GM11168 (cell line): ENCODE measurements at regions not wholly inside any gene's neighbourhood (a gene's known extent, or its start where the extent isn't known, plus 50 kb on each side); places are given as distances from the start of the nearest gene placed in this dataset.

Experiments used
- in situ Hi-C: fragments of 300-500 bp; cut with MboI; formaldehyde crosslinking; loops from one replicate; pipeline ENCODE4 v1.12.0; 2022; ENCODE audit warnings: low sequenced_read_pairs; ENCODE audit not compliant: unreplicated experiment

- in situ Hi-C loops = no loop called here
These were observed 136.5 kb upstream of the FNDC3A start for GRCh38 chr13:48839171-48839570.

DNA sequence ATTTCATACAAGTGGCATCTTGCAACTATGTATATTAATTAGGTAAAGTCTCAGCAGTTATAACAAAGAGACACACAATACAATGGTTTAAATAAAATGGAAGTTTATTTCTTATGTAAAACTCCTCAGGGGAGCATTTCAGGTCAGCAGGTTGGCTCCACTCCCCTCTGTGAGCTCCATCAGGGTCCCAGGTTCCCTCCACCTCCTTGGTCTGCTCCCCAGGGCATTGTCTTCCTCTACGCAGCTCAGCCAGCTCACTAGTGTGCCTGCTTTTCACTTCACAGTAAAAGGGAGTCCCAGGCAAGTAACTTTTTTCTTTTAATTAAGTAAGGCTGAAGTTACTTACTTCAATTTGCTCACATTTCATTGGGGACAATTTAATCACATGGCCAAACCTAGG lies 135.3 kb upstream of the FNDC3A start:
- in situ Hi-C loops = no loop called here

DNA sequence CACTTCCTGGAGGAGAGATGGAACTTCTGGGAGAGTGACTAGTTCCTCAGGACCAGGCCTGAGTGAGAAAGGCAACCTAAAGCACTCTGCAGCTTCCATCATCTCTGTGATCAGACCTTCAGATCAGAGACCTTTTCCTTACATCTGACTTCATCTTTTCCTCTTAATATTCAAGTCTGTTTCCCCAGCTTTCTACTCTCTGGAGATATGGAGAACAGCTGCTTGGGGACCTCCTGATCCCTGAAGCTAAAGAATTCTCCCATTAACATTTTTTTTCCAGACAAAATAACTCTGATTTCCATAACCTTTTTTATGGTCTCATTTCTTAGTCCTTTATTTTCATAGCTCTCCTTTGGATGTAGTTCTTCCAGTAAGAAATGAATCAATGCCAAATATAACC lies 133.4 kb upstream of the FNDC3A start:
- in situ Hi-C loops = no loop called here

- in situ Hi-C loops = no loop called here
These were observed 131.9 kb upstream of the FNDC3A start for GRCh38 chr13:48843630-48844380.

GRCh38 chr13:48844676-48845075 lies 131.0 kb upstream of the FNDC3A start:
- in situ Hi-C loops = no loop called here

GRCh38 chr13:48849515-48849914 lies 126.2 kb upstream of the FNDC3A start:
- in situ Hi-C loops = no loop called here

- in situ Hi-C loops = no loop called here
These were observed 124.0 kb upstream of the FNDC3A start for GRCh38 chr13:48851707-48852106.

- in situ Hi-C loops = no loop called here
These were observed 122.6 kb upstream of the FNDC3A start for GRCh38 chr13:48852911-48853727.

DNA sequence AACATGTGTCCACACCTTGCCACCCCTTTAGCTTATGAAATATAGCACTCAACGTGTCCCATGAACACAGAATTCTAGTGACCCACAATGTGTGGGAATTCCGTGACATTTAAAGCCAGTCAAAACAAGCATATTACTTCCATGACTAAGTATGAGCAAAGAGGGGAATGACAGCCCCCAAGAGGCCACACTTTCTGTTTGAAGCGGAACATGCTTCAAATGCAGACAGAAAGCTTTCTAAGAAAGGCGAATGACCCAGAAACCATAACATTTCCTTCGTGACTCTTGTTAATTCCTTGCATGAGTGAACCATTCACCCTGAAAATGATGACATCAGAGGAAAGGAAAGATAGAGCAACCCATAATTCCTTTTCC lies 122.0 kb upstream of the FNDC3A start:
- in situ Hi-C loops = no loop called here

DNA sequence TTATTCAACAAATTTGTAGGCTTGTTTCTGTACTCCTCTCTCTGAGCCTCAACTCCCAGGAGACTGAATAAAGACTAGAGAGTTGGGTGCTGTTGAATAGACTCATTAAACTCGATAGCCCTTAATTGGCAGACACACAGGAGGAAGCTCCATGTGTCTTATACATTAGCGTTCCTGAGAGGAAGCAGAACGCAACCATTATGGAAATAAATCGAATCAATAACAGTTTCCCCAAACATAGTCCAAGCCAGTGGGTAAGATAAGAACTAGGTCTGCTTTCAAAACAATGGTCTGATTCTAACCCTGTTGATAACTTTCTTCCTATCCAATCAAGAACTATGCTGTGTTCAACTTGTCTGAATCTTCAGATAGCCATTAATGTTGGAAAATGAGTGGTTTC lies 118.1 kb upstream of the FNDC3A start:
- in situ Hi-C loops = no loop called here

- in situ Hi-C loops = no loop called here
These were observed 117.4 kb upstream of the FNDC3A start for GRCh38 chr13:48858122-48858902.

DNA sequence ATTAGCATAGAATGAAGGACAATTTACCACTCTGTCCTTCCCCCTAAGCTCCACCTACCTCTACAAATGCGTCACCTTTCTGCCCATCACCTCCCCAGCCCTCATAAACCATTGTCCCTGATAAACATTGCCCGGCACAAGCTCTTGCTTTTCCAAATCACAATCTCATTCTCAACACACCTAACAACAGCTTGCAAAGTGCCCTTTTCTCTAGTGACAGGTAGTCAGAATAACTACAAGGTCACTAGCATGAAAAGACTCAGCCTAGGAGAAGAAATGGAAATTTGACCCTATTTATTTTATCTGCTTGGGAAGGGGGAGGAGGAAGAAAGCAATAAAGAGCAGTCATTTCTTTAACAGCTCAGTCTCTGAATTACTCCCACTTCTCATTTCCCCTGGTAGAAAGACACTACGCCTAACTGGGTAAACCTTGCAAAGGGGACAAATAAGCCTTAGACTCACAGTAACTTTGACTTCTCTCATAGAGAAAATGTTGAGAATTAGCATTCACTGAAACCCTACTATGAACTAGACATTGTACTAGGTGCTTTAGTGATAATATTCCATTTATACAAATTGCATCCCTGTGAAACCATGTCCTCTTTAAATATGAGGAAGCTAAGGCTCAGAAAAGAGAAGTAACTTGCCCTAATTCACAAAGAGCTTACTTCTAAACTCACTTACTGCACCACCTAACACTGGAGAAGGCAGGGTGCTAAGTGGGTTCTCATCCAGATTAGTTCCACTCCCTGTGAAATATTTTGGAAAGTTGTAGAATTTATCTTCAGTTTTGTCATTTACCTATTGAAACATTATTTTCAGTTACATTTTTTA lies 116.2 kb upstream of the FNDC3A start:
- in situ Hi-C loops = no loop called here

- in situ Hi-C loops = no loop called here
These were observed 115.3 kb upstream of the FNDC3A start for GRCh38 chr13:48860364-48860763.

DNA sequence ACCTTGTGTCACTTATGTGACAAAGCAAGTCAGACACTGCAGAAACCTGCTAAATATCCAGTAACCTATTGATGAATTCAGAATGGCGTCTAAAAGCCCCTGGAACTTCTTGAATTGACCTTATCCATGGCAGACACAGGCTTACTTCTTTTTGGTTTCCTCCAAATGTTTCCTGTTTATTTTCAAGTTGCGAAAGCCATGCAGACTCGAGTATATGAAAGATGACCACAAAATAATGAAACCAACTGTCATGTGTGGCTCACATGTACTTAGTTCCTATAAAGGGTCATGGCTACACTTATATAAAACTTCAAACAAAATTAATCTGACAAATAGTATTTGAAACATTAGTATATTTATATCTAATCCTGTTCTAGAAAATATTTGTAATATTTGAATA lies 113.1 kb upstream of the FNDC3A start:
- in situ Hi-C loops = no loop called here

DNA sequence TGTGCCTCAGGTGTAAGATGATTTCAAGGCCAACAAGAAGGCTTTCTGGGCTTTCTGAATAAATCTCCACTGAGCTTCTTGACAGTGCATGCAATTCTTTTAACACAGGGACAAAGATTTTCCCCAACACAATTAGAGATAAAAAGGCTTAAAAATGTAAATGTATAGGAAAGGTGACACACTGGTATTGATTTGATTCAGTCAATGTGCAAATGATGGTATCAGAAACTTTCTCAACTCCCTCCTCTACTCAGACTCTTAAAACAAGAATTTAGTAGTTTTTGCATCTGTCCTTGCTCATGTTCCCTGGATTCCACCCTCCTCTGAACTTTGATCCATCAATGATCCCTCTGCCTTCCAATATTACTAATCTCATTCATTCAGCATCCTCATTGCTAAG lies 111.6 kb upstream of the FNDC3A start:
- in situ Hi-C loops = no loop called here

DNA sequence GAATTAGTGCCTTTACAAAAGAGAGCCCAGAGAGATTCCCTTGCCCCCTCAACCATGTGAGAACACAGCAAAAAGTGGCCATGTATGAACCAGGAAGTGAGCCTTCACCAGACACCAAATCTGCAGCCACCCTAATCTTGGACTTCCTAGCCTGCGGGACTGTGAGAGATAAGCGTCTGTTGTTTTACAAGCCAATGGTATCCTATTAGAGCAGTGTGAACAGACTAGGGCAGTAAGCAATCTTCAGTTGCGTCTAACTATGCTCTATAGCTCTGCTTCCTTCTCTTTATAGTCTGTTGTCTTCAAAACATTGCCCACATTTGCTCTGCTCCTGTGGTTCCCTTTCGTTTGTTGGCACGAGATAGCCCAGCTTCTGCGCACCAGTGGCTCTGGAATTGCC lies 109.5 kb upstream of the FNDC3A start:
- in situ Hi-C loops = no loop called here

- in situ Hi-C loops = no loop called here
These were observed 102.6 kb upstream of the FNDC3A start for GRCh38 chr13:48873081-48873480.

DNA sequence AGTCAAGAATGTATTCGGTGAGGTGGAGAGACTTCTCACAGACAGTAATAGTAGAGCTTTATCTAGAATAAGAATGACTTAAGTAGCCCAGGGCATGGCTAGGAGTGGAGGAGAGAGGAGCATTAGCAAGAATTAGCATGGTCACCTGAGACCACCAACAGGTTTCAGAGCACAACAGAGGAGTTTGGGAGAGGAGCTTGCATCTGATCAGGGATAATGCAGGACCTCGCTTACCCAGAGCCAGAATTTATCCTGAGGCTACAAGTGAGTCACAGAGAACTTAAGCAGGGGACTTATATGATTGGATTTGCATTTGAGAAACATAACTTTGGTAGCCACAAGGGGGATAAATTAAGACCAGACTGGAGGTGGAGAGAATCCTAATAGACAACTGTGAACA lies 102.1 kb upstream of the FNDC3A start:
- in situ Hi-C loops = no loop called here

DNA sequence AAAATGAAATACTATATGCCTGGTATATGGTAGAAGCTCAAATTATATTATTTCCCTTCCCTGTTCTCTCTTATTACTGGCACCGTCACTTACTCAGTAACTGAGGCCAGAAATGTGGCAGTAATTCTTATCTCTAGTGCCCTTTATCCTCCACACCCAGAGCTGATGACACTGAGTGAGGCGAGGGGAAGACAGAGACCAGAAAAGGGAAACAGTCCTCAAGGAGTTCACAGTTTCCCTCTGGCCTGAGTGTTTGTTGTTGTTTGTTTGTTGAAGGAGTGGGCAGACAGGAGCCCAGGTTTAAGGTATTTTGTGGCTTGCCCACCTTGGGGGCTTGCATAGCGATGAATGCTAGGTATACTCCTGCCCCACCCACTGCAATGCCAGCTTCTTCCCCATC lies 101.5 kb upstream of the FNDC3A start:
- in situ Hi-C loops = no loop called here

- in situ Hi-C loops = no loop called here
These were observed 100.7 kb upstream of the FNDC3A start for GRCh38 chr13:48875047-48875446.
